GM23338 (cell line): ENCODE measurements at regions not wholly inside any gene's neighbourhood (a gene's known extent, or its start where the extent isn't known, plus 50 kb on each side); places are given as distances from the start of the nearest gene placed in this dataset.

ENCODE experiments used
- ATAC-seq: fragments of 200-7000 bp; cut with Tn5 transposase; 3 replicates; pipeline ENCODE4 v1.9.1; 2020
- DNase-seq: peaks from one replicate; pipeline ENCODE4 v3.0.0-alpha.2; 2015; ENCODE audit warnings: low spot score
- H2AFZ ChIP-seq: fragments of 200-600 bp; sonication (generic); 2 replicates; pipeline ENCODE4 v1.8.0; 2016; ENCODE audit warnings: antibody characterized with exemption, mild to moderate bottlenecking, moderate library complexity
- H3F3A ChIP-seq: fragments of 200-600 bp; sonication (generic); replicated peaks from 2 replicates; pipeline ENCODE4 v1.8.0; 2017; ENCODE audit warnings: antibody characterized with exemption, mixed run types, low read depth
- H3K27ac ChIP-seq: fragments of 200-600 bp; sonication (generic); 2 replicates; pipeline ENCODE4 v1.6.1; 2016; ENCODE audit warnings: low read depth
- H3K27me3 ChIP-seq: fragments of 200-600 bp; sonication (generic); 2 replicates; pipeline ENCODE4 v1.8.0; 2016; ENCODE audit warnings: mild to moderate bottlenecking, mixed run types, moderate library complexity; ENCODE audit not compliant: insufficient read depth
- H3K36me3 ChIP-seq: fragments of 200-600 bp; sonication (generic); 2 replicates; pipeline ENCODE4 v1.8.0; 2016; ENCODE audit warnings: mild to moderate bottlenecking; ENCODE audit not compliant: insufficient read depth
- H3K4me1 ChIP-seq: fragments of 200-600 bp; sonication (generic); 2 replicates; pipeline ENCODE4 v1.8.0; 2016; ENCODE audit warnings: mild to moderate bottlenecking, moderate library complexity; ENCODE audit not compliant: insufficient read depth
- H3K4me2 ChIP-seq: fragments of 200-600 bp; sonication (generic); 2 replicates; pipeline ENCODE4 v1.7.1; 2017; ENCODE audit warnings: mixed run types
- H3K4me3 ChIP-seq: fragments of 200-600 bp; sonication (generic); 2 replicates; pipeline ENCODE4 v1.6.1; 2016; ENCODE audit warnings: mixed run types
- H3K79me2 ChIP-seq: fragments of 200-600 bp; sonication (generic); replicated peaks from 2 replicates; pipeline ENCODE4 v1.8.0; 2017; ENCODE audit warnings: mild to moderate bottlenecking; ENCODE audit not compliant: insufficient read depth
- H3K9me2 ChIP-seq: fragments of 200-600 bp; sonication (generic); 2 replicates; pipeline ENCODE4 v1.8.0; 2017; ENCODE audit not compliant: insufficient read depth
- H4K20me1 ChIP-seq: fragments of 200-600 bp; sonication (generic); replicated peaks from 2 replicates; pipeline ENCODE4 v1.8.0; 2017; ENCODE audit warnings: mild to moderate bottlenecking; ENCODE audit not compliant: insufficient read depth
- H3K27ac Mint-ChIP-seq: 2 replicates; pipeline ENCODE4 v1.8.0; 2020; ENCODE audit warnings: inconsistent platforms, mild to moderate bottlenecking, moderate library complexity, mixed read lengths
- H3K27me3 Mint-ChIP-seq: 3 replicates; pipeline ENCODE4 v1.8.0; 2022; ENCODE audit warnings: low read depth, mild to moderate bottlenecking, moderate library complexity, mixed read lengths, inconsistent platforms; ENCODE audit not compliant: insufficient read depth, poor library complexity
- H3K36me3 Mint-ChIP-seq: 3 replicates; pipeline ENCODE4 v1.8.0; 2021; ENCODE audit warnings: low read depth, mild to moderate bottlenecking, inconsistent platforms, moderate library complexity, mixed read lengths
- H3K4me1 Mint-ChIP-seq: 3 replicates; pipeline ENCODE4 v1.8.0; 2020; ENCODE audit warnings: mild to moderate bottlenecking, inconsistent platforms, mixed read lengths
- H3K4me3 Mint-ChIP-seq: 3 replicates; pipeline ENCODE4 v1.8.0; 2021; ENCODE audit warnings: moderate library complexity, mild to moderate bottlenecking, inconsistent platforms, mixed read lengths
- H3K9me3 Mint-ChIP-seq: 3 replicates; pipeline ENCODE4 v1.8.0; 2020; ENCODE audit warnings: moderate library complexity, mild to moderate bottlenecking, inconsistent platforms, mixed read lengths
- CREB1 ChIP-seq: fragments of 250-450 bp; sonication (Bioruptor Pico); IDR thresholded peaks from 2 replicates; pipeline ENCODE4 v1.5.0; 2020; ENCODE audit warnings: low read depth, mild to moderate bottlenecking, moderate library complexity
- CTCF ChIP-seq, 2 experiments: fragments of 200-600 bp in 1 of 2; sonication (generic) in 1 of 2; conservative IDR thresholded peaks; 2 replicates each; pipeline versions ENCODE4 v1.5.1 to v1.6.1; 2016 to 2017; ENCODE audit warnings: antibody characterized with exemption in 2 of 2, low read depth in 2 of 2, mild to moderate bottlenecking in 2 of 2, moderate library complexity in 1 of 2
- REST ChIP-seq: IDR thresholded peaks from one replicate; pipeline ENCODE4 v1.6.1; 2018; ENCODE audit warnings: antibody characterized with exemption; ENCODE audit not compliant: unreplicated experiment
- STAT1 ChIP-seq: IDR thresholded peaks from one replicate; pipeline ENCODE4 v1.6.1; 2016; ENCODE audit warnings: antibody characterized with exemption; ENCODE audit not compliant: unreplicated experiment
- ZNF114 ChIP-seq: fragments of 250-450 bp; sonication (Bioruptor Pico); IDR thresholded peaks from 2 replicates; pipeline ENCODE4 v1.5.0; 2020; ENCODE audit warnings: mild to moderate bottlenecking, moderate library complexity
- ZNF331 ChIP-seq: fragments of 250-450 bp; sonication (Bioruptor Pico); IDR thresholded peaks from 2 replicates; pipeline ENCODE4 v1.5.0; 2020; ENCODE audit warnings: low read depth, mild to moderate bottlenecking, moderate library complexity

DNA sequence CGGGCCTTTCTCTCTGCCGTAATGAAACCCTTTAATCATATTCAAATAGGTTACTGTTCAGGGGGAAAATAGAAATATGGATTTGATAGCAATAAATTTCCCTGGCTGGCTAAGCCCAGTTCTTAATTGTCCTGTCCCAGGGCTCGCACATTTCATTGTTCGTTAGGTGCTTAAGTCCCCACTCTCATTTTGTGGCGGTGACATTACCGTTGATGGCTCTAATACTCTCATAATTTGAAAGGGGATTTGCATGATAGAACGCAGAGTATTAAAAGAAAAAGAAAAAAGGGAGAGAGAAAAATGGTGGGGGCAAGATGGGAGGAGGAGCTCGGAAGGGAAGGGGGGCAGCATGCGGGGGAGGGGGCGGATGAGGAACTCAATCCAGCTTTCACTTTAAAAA lies 79.1 kb upstream of the FOXP4 start:
- peaks cover 52% of the 10 kb centered on the region for H3K4me1 ChIP-seq
- 0 out of 2 replicates have a peak, but pooled peaks cover 9% of the 10 kb centered on the region for H3F3A ChIP-seq
- H3K4me3 Mint-ChIP-seq, result no peak overlapping the region
- no peak overlapping the region for H3K27ac Mint-ChIP-seq
- H4K20me1 ChIP-seq, result no peaks in the 10 kb centered on the region
- no peak for DNase-seq
- no peak for ATAC-seq
- H3K27me3 ChIP-seq, result peaks cover 88% of the 10 kb centered on the region
- H3K36me3 ChIP-seq, result no peaks in the 10 kb centered on the region
- H3K4me3 ChIP-seq, result no peak overlapping the region
- H3K36me3 Mint-ChIP-seq, result no peaks in the 10 kb centered on the region
- no peaks in the 10 kb centered on the region; the same call in 2 of the 3 replicates for H3K9me3 Mint-ChIP-seq
- peaks cover 66% of the 10 kb centered on the region for H3K27me3 Mint-ChIP-seq
- H3K27ac ChIP-seq, result no peak overlapping the region
- peaks cover 50% of the 10 kb centered on the region for H3K4me1 Mint-ChIP-seq
- H3K9me2 ChIP-seq, result no peaks in the 10 kb centered on the region
- peak overlapping the region; percentile 38; the same call in 1 of the 2 replicates for H3K4me2 ChIP-seq
- H3K79me2 ChIP-seq, result no peaks in the 10 kb centered on the region
- no peak overlapping the region for H2AFZ ChIP-seq
- TF ChIP-seq ZNF114 (CRISPR knock-in tag) (no peak), CTCF (conservative IDR thresholded peaks at IDR 0.05; ENCODE audit: low read depth in 2 of 2) (no peak), ZNF331 (CRISPR knock-in tag) (no peak)

DNA sequence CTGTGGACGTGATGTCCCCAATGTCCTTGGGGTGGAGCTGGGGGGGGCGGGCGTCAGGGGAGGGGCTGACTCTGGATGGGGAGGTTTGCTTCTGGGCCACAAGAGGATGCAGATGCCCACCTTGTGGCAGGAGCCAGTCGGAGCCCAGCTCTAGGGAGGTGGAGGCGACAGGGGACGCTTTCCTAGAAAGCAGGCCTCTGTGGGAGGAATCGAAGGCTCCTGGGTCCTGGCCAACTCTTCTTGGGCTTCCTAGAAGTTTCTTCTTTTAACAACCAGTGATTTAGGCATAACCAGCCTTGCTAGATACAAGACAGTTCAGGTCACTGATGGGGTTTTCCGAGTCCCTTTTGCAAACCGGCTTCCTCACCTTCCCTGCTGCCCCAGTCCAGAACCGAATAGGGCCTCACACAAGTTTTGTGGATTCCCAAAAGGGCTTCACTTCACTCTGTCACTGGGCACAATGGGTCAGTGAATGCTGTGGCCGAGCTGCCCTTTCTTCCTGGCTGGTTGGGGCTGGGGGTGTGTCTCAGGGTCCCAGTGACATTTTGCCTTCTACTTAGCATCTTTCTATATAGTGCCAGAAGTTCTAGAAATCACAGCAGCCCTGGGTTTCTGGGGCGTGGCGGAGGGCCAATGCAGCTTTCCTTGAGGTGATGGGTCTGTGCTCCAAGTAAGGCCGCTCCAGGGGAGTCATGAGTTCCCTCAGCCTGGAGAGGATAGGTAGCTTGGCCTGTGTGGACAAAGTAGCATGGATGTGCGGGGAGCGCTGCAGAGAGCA lies 78.4 kb upstream of the FOXP4 start:
- Mint-ChIP-seq H3K4me3 (no peak overlapping the region), H3K36me3 (no peaks in the 10 kb centered on the region), H3K9me3 (no peaks in the 10 kb centered on the region; the same call in 2 of the 3 replicates), H3K27ac (no peak overlapping the region), H3K4me1 (peaks cover 52% of the 10 kb centered on the region), H3K27me3 (peaks cover 69% of the 10 kb centered on the region)
- TF ChIP-seq STAT1 (no peak), CREB1 (CRISPR knock-in tag) (no peak), ZNF114 (CRISPR knock-in tag) (no peak), REST (no peak), CTCF (conservative IDR thresholded peaks at IDR 0.05; ENCODE audit: low read depth in 2 of 2) (0 out of 4 replicates have a peak, but pooled peaks of 1 of the 2 experiments have one; percentile 2)
- DNase-seq (no peak), ATAC-seq (no peak)
- Histone ChIP-seq H3K27me3 (peaks cover 88% of the 10 kb centered on the region), H3K79me2 (no peaks in the 10 kb centered on the region), H3F3A (0 out of 2 replicates have a peak, but pooled peaks cover 14% of the 10 kb centered on the region), H3K4me2 (no peak overlapping the region), H3K27ac (no peak overlapping the region), H3K4me1 (peaks cover 54% of the 10 kb centered on the region), H3K9me2 (no peaks in the 10 kb centered on the region), H3K36me3 (no peaks in the 10 kb centered on the region), H4K20me1 (no peaks in the 10 kb centered on the region), H3K4me3 (no peak overlapping the region), H2AFZ (no peak overlapping the region)
